Endothelial cell of umbilical vein (primary cell): ENCODE measurements at regions not wholly inside any gene's neighbourhood (a gene's known extent, or its start where the extent isn't known, plus 50 kb on each side); places are given as distances from the start of the nearest gene placed in this dataset.
"Not testable (repeated sequence)": the region's sequence is repeated elsewhere in the genome, so short reads cannot be mapped to it uniquely, and the experiment has no call there.

Experiments
- BruUV-seq: library from RNA; stranded (reverse); fragments of 400-500 nt; replicated peaks from 2 replicates; lab custom pipeline; 2021; lab: Mats Ljungman, UMichigan
- CTCF ChIA-PET: fragments of 300-600, 350-600 bp; sonication (Branson Sonifier 250); formaldehyde crosslinking; loops from one replicate; lab custom pipeline; 2021; ENCODE audit warnings: antibody characterized with exemption, inconsistent platforms; lab: Charles Lee
- POLR2A ChIA-PET: fragments of 300-600, 350-600 bp; sonication (Branson Sonifier 250); formaldehyde crosslinking; loops from one replicate; lab custom pipeline; 2021; ENCODE audit warnings: antibody characterized with exemption, inconsistent platforms; lab: Charles Lee
- DNase-seq: peaks from one replicate; pipeline ENCODE4 v3.0.0-alpha.2; 2011; ENCODE audit warnings: low read depth, low spot score
- FAIRE-seq: peaks from 2 replicates; lab custom pipeline; 2011; peaks lifted over from hg19 to GRCh38; lab: Jason Lieb, UNC
- H2AFZ ChIP-seq: 2 replicates; pipeline ENCODE4 v1.6.0; 2012; ENCODE audit warnings: low read depth, low read length, control low read depth, inconsistent platforms
- H3K27ac ChIP-seq: 2 replicates; pipeline ENCODE4 v1.5.1; 2011; ENCODE audit warnings: low read depth, mild to moderate bottlenecking, control low read depth, low read length, moderate library complexity; ENCODE audit not compliant: insufficient read depth
- H3K27me3 ChIP-seq, 2 experiments: 2 replicates each; pipeline versions ENCODE4 v1.6.0 to v1.6.1; 2011; ENCODE audit warnings: low read length in 2 of 2, mixed read lengths in 1 of 2; ENCODE audit not compliant: control insufficient read depth in 2 of 2, insufficient read depth in 2 of 2
- H3K36me3 ChIP-seq, 2 experiments: 2 replicates in 1 of 2; 3 replicates in 1 of 2; pipeline ENCODE4 v1.5.1; 2011; ENCODE audit warnings: low read length in 2 of 2, mild to moderate bottlenecking in 1 of 2, moderate library complexity in 1 of 2; ENCODE audit not compliant: control insufficient read depth in 2 of 2, insufficient read depth in 2 of 2; ENCODE audit errors: extremely low read depth in 1 of 2
- H3K4me1 ChIP-seq: 3 replicates; pipeline ENCODE4 v1.5.1; 2011; ENCODE audit warnings: mild to moderate bottlenecking, low read length; ENCODE audit not compliant: control insufficient read depth, insufficient read depth; ENCODE audit errors: extremely low read depth
- H3K4me2 ChIP-seq: 2 replicates; pipeline ENCODE4 v1.6.1; 2011; ENCODE audit warnings: low read length, control low read depth, mixed read lengths; ENCODE audit not compliant: insufficient read depth
- H3K4me3 ChIP-seq, 3 experiments: fragments of 200-600 bp in 1 of 3; sonication (generic), shearing (Covaris generic) in 1 of 3; replicated peaks in 1 of 3; 2 replicates each; pipeline ENCODE4 v1.5.1; 2011 to 2016; ENCODE audit warnings: control low read depth in 3 of 3, low read length in 3 of 3, mild to moderate bottlenecking in 2 of 3, inconsistent platforms in 1 of 3, low read depth in 1 of 3, moderate library complexity in 1 of 3; ENCODE audit not compliant: insufficient read depth in 1 of 3
- H3K79me2 ChIP-seq: 2 replicates; pipeline ENCODE4 v1.6.0; 2012; ENCODE audit warnings: low read length, inconsistent platforms; ENCODE audit not compliant: control insufficient read depth, insufficient read depth
- H3K9ac ChIP-seq: replicated peaks from 2 replicates; pipeline ENCODE3; 2011; ENCODE audit warnings: low read length, control low read depth; ENCODE audit not compliant: insufficient read depth; ENCODE audit errors: extremely low read depth
- H3K9me1 ChIP-seq: replicated peaks from 3 replicates; pipeline ENCODE4 v1.6.0; 2011; ENCODE audit warnings: mild to moderate bottlenecking, low read length; ENCODE audit not compliant: control insufficient read depth, insufficient read depth; ENCODE audit errors: extremely low read depth
- H3K9me3 ChIP-seq: replicated peaks from 2 replicates; pipeline ENCODE4 v1.5.1; 2012; ENCODE audit warnings: low read length, inconsistent platforms; ENCODE audit not compliant: control insufficient read depth, insufficient read depth
- H4K20me1 ChIP-seq: replicated peaks from 2 replicates; pipeline ENCODE3; 2011; ENCODE audit warnings: mild to moderate bottlenecking, low read length; ENCODE audit not compliant: control insufficient read depth, insufficient read depth; ENCODE audit errors: extremely low read depth
- CTCF ChIP-seq, 2 donors: IDR thresholded peaks; 1 replicate in 1 of 2; 2 replicates in 1 of 2; pipeline ENCODE4 v1.5.1; 2011; ENCODE audit warnings: low read length in 2 of 2, mild to moderate bottlenecking in 2 of 2, moderate library complexity in 2 of 2, control low read depth in 1 of 2, inconsistent platforms in 1 of 2, low read depth in 1 of 2; ENCODE audit not compliant: insufficient read depth in 1 of 2; ENCODE audit errors: extremely low read depth in 1 of 2
- EZH2 ChIP-seq: IDR thresholded peaks from 2 replicates; pipeline ENCODE4 v1.6.1; 2012; ENCODE audit warnings: borderline replicate concordance, low read depth, mild to moderate bottlenecking, moderate library complexity, low read length, inconsistent platforms; ENCODE audit not compliant: severe bottlenecking
- FOS ChIP-seq: IDR thresholded peaks from 2 replicates; pipeline ENCODE4 v1.6.1; 2011; ENCODE audit warnings: mild to moderate bottlenecking, low read length, moderate library complexity, borderline replicate concordance; ENCODE audit not compliant: insufficient read depth
- GATA2 ChIP-seq: IDR thresholded peaks from 2 replicates; pipeline ENCODE4 v1.7.0; 2011; ENCODE audit warnings: low read depth, mild to moderate bottlenecking, moderate library complexity, mixed read lengths, low read length; ENCODE audit not compliant: insufficient read length, insufficient read depth
- MAX ChIP-seq: IDR thresholded peaks from 2 replicates; pipeline ENCODE4 v1.6.1; 2011; ENCODE audit not compliant: insufficient read depth, insufficient read length
- MYC ChIP-seq: IDR thresholded peaks from one replicate; pipeline ENCODE4 v1.6.1; 2011; ENCODE audit warnings: mild to moderate bottlenecking, low read depth, low read length
- POLR2A ChIP-seq: IDR thresholded peaks from 2 replicates; pipeline ENCODE4 v1.6.1; 2012; ENCODE audit warnings: low read depth, mild to moderate bottlenecking, control low read depth, low read length
- POLR2AphosphoS5 ChIP-seq: IDR thresholded peaks from 2 replicates; pipeline ENCODE4 v1.6.1; 2012; ENCODE audit warnings: low read depth, mild to moderate bottlenecking, control low read depth, low read length, moderate library complexity; ENCODE audit not compliant: insufficient read depth
- dilution Hi-C: fragments of 300-500 bp; cut with MboI; formaldehyde crosslinking; loops from one replicate; pipeline ENCODE4 v1.15.0; 2019; ENCODE audit warnings: low sequenced_read_pairs; ENCODE audit not compliant: extremely low pct_ligation_motif_present
- intact Hi-C: fragments of 100-400 bp; cut with micrococcal nuclease; formaldehyde crosslinking; loops from one replicate; pipeline ENCODE4 v1.10.0; 2022

DNA sequence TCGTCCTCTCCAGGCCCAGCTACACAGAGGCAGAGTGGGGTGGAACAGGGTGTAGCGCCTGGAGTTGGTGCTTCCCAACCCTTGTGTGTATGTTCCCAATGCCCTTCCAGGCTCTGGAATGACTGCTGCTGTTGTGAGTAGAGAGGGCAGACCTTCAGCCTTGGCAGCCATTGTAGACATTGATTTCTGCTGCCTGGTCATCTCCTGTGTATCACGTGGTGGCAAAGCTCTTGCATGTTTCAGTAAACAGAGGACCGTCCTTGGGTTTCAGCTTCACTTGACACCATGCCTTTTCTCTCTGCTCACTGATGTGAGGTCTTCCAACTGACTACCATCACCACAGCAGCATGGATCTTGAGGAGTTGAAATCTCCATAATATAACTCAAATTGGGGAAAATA lies 397.9 kb downstream of the COG6 start:
- ChIA-PET POLR2A (no interaction called here), CTCF (no interaction called here)
- dilution Hi-C loops (no loop called here), intact Hi-C loops (no loop called here)
- Histone ChIP-seq H3K36me3 (no peaks in the 10 kb centered on the region), H3K4me3 (no peak overlapping the region), H3K9me1 (no peaks in the 10 kb centered on the region), H3K4me2 (no peak overlapping the region), H2AFZ (no peak overlapping the region), H3K9ac (no peak overlapping the region), H3K79me2 (no peaks in the 10 kb centered on the region), H3K9me3 (no peaks in the 10 kb centered on the region), H3K27me3 (no peaks in the 10 kb centered on the region), H4K20me1 (no peaks in the 10 kb centered on the region), H3K4me1 (no peaks in the 10 kb centered on the region), H3K27ac (no peak overlapping the region)
- FAIRE-seq (no peak), DNase-seq (no peak)
- BruUV-seq: no TSS peak
- no peak for TF ChIP-seq GATA2
- no peak for TF ChIP-seq EZH2
- no peak for TF ChIP-seq POLR2AphosphoS5
- no peak for TF ChIP-seq MYC
- TF ChIP-seq CTCF (IDR thresholded peaks at IDR 0.05; ENCODE audit: extremely low read depth in 1 of 2, insufficient read depth in 1 of 2, low read depth in 1 of 2, low read length in 2 of 2): no peak
- TF ChIP-seq FOS: no peak
- TF ChIP-seq POLR2A: no peak
- TF ChIP-seq MAX: no peak

DNA sequence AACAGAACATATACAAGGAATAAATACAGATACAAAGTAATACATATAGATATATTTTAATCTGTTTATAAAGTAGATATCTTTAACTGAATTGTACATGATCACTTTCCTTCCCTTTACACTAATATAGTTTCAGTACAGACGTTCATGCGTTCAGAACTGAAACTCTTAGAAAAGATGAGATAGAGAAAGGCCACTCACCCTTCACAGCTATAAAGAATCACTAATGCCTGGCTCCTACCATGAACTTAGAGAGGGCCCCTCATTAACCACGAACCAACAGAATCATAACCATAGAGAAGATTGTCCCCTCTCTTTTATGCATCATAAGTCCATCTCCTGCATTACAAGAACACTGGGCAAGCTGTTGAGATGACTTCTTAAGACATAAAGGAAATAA lies 399.0 kb downstream of the COG6 start:
- dilution Hi-C loops, H4K20me1 ChIP-seq, H3K27ac ChIP-seq, H3K4me3 ChIP-seq, H3K4me2 ChIP-seq, BruUV-seq, H3K79me2 ChIP-seq, H3K36me3 ChIP-seq, POLR2A ChIA-PET, H3K27me3 ChIP-seq, DNase-seq, H3K4me1 ChIP-seq, H2AFZ ChIP-seq, intact Hi-C loops, H3K9ac ChIP-seq, H3K9me3 ChIP-seq, H3K9me1 ChIP-seq: not testable (repeated sequence)
- CTCF ChIA-PET: interaction anchor here (0.7 kb wide), 1 partner anchor 15 kb away, joined by 4 read pairs; no protein-coding TSS in a partner anchor
- peak; percentile 44 for FAIRE-seq
